ENCODE measurements at regions not wholly inside any gene's neighbourhood (a gene's known extent, or its start where the extent isn't known, plus 50 kb on each side); places are given as distances from the start of the nearest gene placed in this dataset.
"Not testable (repeated sequence)": the region's sequence is repeated elsewhere in the genome, so short reads cannot be mapped to it uniquely, and the experiment has no call there.

DNA sequence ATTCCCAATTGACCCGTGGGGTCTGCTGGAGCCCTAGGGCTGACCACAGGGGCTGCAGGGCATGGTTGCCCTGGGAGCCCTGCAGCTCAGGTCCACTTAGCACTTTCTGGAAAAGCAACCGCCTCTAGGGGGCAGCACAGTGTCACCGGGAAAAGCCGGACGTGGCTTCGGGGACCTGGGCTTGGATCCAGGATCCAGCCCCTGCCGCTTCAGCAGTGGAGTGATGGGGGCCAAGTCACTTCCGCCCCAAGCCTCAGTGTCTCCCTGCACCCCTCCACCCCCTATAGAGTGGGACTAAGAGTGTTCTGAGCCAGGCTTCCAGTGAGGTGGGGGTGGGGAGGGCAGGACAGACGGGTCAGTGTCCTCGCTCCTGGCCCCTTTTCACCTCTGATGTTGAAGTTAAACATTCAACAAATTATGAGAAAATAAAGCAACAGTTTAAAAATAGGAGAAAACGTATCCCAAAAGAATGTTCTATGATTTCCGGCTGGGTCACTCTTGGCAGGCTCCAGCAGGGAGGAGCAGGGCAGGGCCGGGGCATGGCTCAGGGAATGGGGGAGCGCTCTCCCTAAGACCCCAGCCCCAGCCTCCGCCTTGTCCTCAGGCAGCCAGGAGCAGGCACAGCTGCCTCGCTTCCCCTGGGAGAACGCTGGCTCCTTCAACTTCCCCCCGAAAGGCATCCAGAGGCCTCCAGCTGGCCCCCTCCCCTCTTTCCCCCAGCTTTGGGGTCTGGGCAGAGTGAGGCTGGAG, 96.5 kb upstream of the FGF3 start:
- Histone ChIP-seq H3K9ac (ENCODE audit: control insufficient read depth, insufficient read depth, low read length) (no peak overlapping the region), H3K9me3 (replicated peaks; ENCODE audit: control insufficient read depth, insufficient read depth, low read length) (no peaks in the 10 kb centered on the region), H2AFZ (ENCODE audit: control insufficient read depth, low read depth, low read length) (no peak overlapping the region), H3K27ac (ENCODE audit: control insufficient read depth, insufficient read depth) (no peak overlapping the region), H4K20me1 (ENCODE audit: control insufficient read depth, insufficient read depth) (no peaks in the 10 kb centered on the region), H3K4me1 (ENCODE audit: control insufficient read depth, insufficient read depth, low read length) (no peaks in the 10 kb centered on the region), H3K4me3 (no peak overlapping the region), H3K36me3 (ENCODE audit: control insufficient read depth in 2 of 2, insufficient read depth in 2 of 2, low read length in 1 of 2) (no peaks in the 10 kb centered on the region), H3K79me2 (ENCODE audit: control insufficient read depth, insufficient read depth, low read length) (no peaks in the 10 kb centered on the region), H3K4me2 (ENCODE audit: control insufficient read depth, insufficient read depth) (no peak overlapping the region), H3K27me3 (replicated peaks in 1 of 2; ENCODE audit: control insufficient read depth in 2 of 2, insufficient read depth in 2 of 2, low read length in 1 of 2) (no peaks in the 10 kb centered on the region)
- intact Hi-C loops (cut with micrococcal nuclease; ENCODE audit: unreplicated experiment) (no loop called here), in situ Hi-C loops (cut with MboI) (no loop called here)
- ChIA-PET SMC1A (ENCODE audit: uncharacterized antibody, unreplicated experiment) (no interaction called here), CTCF (interaction anchor here (0.7 to 2.0 kb wide), 9 partner anchors 11 to 373 kb away, joined by 3 to 7 read pairs (median 4); no protein-coding TSS in a partner anchor), POLR2A (interaction anchor here (0.6 kb wide), 1 partner anchor 341 kb away, joined by 4 read pairs; no protein-coding TSS in a partner anchor), RAD21 (ENCODE audit: unreplicated experiment) (no interaction called here)
- ATAC-seq: peak; percentile 48
- WGBS (ENCODE audit: insufficient coverage, insufficient replicate concordance, low lambda C conversion rate, missing lambda C conversion rate): 17% methylated on average over 18 of the region's 18 CpGs
- DNase-seq (ENCODE audit: low read depth, low spot score): no peak
- peak; percentile 54 to 62 (median 60) for TF ChIP-seq CTCF (IDR thresholded peaks at IDR 0.05 in 2 of 3, conservative IDR thresholded peaks at IDR 0.05 in 1 of 3; ENCODE audit: control insufficient read depth in 2 of 3, extremely low read depth in 1 of 3, insufficient read depth in 1 of 3, low read depth in 3 of 3, low read length in 3 of 3)
- no peak for TF ChIP-seq EGR1 (IDR thresholded peaks at IDR 0.05; ENCODE audit: borderline replicate concordance in 1 of 2, low read depth in 2 of 2, low read length in 2 of 2)
- peak; percentile 43; the same call in 1 of the 2 replicates for TF ChIP-seq RAD21 (IDR thresholded peaks at IDR 0.05; ENCODE audit: insufficient read depth, low read depth, low read length)
- TF ChIP-seq ATF2 (IDR thresholded peaks at IDR 0.05; ENCODE audit: low read length): no peak
- no peak for TF ChIP-seq CEBPB (IDR thresholded peaks at IDR 0.05; ENCODE audit: borderline replicate concordance in 1 of 2, low read depth in 2 of 2, low read length in 2 of 2)
- peak; percentile 37; the same call in 1 of the 2 replicates for TF ChIP-seq SMC3 (IDR thresholded peaks at IDR 0.05; ENCODE audit: borderline replicate concordance, low read length)
- TF ChIP-seq, protein P1, sequence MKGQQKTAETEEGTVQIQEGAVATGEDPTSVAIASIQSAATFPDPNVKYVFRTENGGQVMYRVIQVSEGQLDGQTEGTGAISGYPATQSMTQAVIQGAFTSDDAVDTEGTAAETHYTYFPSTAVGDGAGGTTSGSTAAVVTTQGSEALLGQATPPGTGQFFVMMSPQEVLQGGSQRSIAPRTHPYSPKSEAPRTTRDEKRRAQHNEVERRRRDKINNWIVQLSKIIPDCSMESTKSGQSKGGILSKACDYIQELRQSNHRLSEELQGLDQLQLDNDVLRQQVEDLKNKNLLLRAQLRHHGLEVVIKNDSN (IDR thresholded peaks at IDR 0.05; ENCODE audit: borderline replicate concordance, extremely low read length, insufficient read depth, low read depth, low read length): no peak
- TF ChIP-seq CREM (IDR thresholded peaks at IDR 0.05; ENCODE audit: low read depth): no peak
- FAIRE-seq: no peak
- BruUV-seq (replicated peaks): no TSS peak

- H2AFZ ChIP-seq (ENCODE audit: control insufficient read depth, low read depth, low read length); ATAC-seq; H3K36me3 ChIP-seq (ENCODE audit: control insufficient read depth in 2 of 2, insufficient read depth in 2 of 2, low read length in 1 of 2); H3K27ac ChIP-seq (ENCODE audit: control insufficient read depth, insufficient read depth); H3K9me3 ChIP-seq (replicated peaks; ENCODE audit: control insufficient read depth, insufficient read depth, low read length); BruUV-seq (replicated peaks); H3K79me2 ChIP-seq (ENCODE audit: control insufficient read depth, insufficient read depth, low read length); RAD21 ChIA-PET (ENCODE audit: unreplicated experiment); in situ Hi-C loops (cut with MboI); H3K4me2 ChIP-seq (ENCODE audit: control insufficient read depth, insufficient read depth); SMC1A ChIA-PET (ENCODE audit: uncharacterized antibody, unreplicated experiment); H3K27me3 ChIP-seq (replicated peaks in 1 of 2; ENCODE audit: control insufficient read depth in 2 of 2, insufficient read depth in 2 of 2, low read length in 1 of 2); intact Hi-C loops (cut with micrococcal nuclease; ENCODE audit: unreplicated experiment); H3K4me1 ChIP-seq (ENCODE audit: control insufficient read depth, insufficient read depth, low read length); H3K4me3 ChIP-seq; H4K20me1 ChIP-seq (ENCODE audit: control insufficient read depth, insufficient read depth); FAIRE-seq; H3K9ac ChIP-seq (ENCODE audit: control insufficient read depth, insufficient read depth, low read length); DNase-seq (ENCODE audit: low read depth, low spot score): not testable (repeated sequence)
- WGBS (ENCODE audit: insufficient coverage, insufficient replicate concordance, low lambda C conversion rate, missing lambda C conversion rate): 34% methylated on average over 8 of the region's 8 CpGs
- ChIA-PET CTCF (interaction anchor here (0.7 to 2.0 kb wide), 5 partner anchors 12 to 288 kb away, joined by 3 to 7 read pairs (median 4); no protein-coding TSS in a partner anchor), POLR2A (interaction anchor here (0.8 kb wide), 1 partner anchor 282 kb away, joined by 4 read pairs; no protein-coding TSS in a partner anchor)
Measured at GRCh38 chr11:69916251-69916649, 97.0 kb upstream of the FGF3 start.

Data from GM12878 (cell line).